HL-60/S4 (cell line): ENCODE measurements at regions not wholly inside any gene's neighbourhood (a gene's known extent, or its start where the extent isn't known, plus 50 kb on each side); places are given as distances from the start of the nearest gene placed in this dataset.

Experiments used
- in situ Hi-C: fragments of 300-500 bp; cut with MboI; formaldehyde crosslinking; loops from 2 replicates; pipeline ENCODE4 v1.14.3; 2022; ENCODE audit warnings: low sequenced_read_pairs

DNA sequence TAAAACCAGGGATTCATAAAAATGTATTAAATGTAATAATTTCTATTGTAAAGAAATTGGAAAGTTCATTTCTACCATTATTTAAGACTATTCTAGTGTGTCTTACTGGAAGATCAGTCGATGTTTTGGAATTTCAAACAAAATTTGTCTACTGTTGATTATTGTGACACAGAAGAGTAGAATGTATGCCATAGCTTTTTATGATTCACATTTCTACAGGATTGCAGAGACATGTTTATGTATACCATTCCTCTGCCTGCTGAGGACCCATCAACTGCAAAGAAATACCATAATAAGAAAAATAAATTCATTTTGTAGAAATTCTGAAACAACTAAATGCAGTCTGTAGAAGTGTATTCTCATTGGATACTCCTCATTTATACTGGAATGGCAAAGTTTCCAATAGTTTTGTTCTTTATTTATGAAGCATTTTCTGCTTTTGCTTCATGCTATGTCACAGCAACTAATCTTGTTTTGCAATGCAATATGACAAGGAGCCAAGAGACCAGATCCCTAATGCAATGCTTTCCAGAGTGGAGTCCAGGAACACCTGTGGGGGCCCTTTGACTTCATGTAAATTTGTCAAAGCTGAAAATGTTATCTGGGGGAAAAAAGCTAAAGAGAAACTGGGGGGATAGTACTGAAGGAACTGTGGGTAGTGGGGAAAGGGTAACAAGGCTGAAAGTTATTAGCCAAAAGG, 172.9 kb upstream of the LRIG3 start:
- in situ Hi-C loops = no loop called here

DNA sequence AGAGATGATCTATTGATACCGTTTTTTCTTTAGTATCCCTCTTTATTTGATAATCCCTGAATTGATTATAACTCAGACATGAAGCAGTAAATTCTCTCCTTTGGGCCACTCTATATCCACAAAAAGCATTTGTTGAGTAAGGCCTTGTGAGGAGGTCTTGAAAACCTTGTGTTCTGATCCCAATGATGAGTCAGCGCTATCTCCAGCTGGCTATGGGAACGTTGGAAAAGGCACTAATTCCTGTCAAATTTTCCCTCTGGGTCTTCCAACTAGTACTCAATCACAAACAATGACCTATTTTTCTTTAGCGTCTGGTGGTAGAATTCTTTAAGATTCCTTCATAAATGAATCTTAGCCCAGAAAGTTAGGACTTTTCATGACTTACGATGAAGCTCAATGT, 168.4 kb upstream of the LRIG3 start:
- in situ Hi-C loops = no loop called here

DNA sequence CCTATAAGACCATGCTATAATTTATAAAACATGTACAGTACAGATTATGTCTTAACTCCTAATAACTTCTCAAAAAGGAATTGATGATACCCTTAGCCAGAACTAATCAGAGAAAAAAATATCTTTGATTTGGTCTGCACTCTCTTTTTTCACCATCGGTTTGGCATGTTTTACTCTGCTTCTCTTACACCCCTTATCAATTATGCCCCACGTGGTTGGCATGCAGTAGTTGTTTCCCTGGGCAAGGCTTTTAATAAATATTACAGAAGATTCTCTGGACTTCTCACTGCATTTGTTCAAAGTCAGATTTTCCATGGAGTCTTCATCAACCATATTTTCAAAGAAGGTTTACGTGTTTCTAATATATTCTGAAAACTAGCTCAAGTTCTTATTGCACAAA, 167.4 kb upstream of the LRIG3 start:
- in situ Hi-C loops = no loop called here

DNA sequence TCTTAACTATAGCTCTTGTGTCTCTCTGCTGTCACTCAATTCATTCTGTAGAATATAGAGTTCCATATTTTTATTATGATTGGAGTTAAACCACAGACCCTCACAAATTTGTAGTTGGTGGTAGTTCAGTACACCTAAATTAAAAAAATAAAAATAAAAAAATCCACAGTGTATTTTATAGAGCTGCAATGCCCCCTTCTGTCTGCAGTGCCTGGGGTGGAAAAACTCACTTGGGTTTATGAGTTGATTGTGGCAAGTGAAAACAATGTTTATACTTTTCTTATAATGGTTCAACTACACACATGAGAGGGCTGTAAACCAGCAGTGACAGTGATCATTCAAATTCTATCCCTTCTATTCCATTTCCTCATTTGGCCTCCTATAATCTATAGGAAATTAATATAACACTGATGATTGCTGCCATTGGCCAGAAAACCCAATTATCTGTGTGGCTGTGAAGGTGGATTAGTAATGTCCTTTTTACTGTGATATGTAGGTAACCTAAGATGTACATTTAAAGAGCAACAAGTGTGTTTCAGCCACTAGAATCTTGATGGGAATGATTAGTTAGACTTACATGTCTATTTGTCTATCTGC, 166.9 kb upstream of the LRIG3 start:
- in situ Hi-C loops = no loop called here

DNA sequence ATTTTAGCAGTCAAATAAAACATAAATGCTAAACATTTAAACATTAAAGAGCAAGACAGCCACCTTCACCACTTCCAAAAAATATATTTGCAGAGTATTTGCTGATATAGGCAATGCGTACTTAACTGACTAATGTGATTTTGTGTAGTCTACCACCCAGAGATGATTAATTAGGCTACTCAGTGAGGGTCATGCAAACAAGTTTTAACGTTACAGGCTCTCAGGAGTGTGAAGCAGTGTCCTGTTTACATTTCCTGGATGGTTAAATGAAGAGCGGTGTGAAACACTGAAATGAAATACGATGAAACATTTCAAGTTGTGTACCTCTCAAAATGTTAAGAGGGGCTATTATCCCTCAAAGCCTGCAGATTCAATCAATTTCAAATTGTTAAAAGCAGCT, 165.8 kb upstream of the LRIG3 start:
- in situ Hi-C loops = no loop called here

DNA sequence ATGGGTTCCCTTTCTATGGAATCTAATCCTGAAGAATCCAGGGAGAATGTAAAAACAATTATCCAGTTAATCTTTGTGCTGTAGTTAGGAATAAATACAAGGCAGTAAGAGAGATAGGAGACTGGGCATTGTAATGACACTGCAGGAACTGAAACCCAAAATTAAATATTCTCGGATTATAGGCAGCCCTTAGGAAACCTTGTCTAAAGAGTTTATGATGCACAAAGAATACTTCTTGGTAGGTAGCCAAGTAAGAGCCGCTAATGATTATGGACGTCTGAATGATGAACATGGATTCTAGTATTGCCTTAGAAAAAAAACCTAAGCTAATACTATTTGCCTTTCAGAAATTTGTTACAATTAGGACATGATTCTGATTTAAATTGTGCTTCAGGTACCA, 165.4 kb upstream of the LRIG3 start:
- in situ Hi-C loops = no loop called here

DNA sequence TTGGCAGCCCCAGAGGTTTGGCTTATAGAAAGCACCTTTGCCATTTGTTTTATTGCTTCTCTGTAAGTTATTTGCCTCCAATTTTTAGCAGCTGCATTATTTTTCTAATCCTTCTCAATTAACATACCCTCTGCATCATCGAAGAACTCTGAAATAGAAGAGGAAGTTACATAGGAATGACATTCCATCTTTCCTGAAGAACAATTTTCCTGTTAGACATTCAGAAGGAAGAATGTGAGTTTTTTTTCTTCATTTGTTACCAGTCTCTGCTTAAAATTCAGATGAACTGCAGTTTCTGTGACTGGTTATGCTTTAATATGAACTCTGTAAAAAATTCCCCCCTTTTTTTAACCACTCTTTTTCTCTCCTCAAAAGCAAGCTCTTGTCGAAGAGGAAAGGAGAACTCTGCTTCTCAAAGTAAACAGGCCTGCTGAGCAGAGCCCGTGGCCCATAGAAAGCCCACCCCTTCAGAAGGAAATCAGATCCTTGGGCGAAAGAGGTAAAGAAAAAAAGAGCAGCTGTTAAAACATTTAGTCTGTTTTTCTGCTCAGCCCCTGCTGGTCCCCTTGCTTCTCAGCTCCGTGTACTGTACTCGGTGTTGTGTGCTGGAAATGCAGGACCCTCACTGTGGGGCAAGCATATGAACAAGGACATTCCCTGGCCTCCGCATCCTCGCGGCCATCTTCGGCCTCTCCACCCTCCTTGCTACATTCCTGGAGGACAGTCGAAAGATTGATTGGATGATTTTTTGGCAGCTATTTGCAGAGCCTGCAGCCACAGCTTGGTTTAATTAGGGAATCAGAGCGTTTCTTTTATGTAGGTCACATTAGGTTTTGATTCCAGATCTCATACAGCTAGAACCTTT, 164.4 kb upstream of the LRIG3 start:
- in situ Hi-C loops = no loop called here

DNA sequence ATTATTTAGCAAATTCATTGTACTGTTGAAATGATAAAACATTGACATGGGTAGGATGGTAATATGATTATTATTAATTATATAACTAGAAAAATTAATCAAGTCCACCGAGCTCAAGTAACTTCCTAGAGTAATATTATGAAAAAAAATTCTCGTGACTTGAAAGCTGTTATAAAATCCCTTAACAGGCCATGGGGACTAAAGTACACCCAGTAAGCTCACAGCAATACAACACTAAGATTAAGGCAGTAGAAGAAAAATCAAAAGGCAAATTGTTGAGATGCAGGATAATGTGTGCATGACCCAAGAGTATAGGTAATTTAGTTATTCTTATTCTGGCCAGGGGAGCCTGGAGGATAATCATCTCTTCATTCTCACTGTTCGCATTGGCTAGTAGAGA, 162.6 kb upstream of the LRIG3 start:
- in situ Hi-C loops = no loop called here

DNA sequence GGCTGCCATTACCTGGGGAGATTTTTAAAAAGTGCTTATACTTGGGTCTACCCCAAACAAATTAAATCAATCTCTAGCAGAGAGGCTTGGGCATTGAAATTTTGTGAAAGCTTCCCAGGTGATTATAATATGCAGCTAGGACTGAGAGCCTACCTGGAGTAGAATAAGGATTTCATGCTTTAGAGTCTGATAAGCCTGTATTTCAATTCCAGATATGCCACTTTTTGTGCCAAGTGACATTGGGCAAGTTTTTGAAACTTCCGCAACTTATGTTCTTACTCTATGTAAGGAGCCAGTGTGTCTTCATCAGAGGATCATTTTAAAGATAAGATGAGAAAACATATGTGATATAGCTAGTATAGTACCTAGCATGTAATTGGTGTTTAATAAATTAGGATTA, 159.8 kb upstream of the LRIG3 start:
- in situ Hi-C loops = no loop called here

DNA sequence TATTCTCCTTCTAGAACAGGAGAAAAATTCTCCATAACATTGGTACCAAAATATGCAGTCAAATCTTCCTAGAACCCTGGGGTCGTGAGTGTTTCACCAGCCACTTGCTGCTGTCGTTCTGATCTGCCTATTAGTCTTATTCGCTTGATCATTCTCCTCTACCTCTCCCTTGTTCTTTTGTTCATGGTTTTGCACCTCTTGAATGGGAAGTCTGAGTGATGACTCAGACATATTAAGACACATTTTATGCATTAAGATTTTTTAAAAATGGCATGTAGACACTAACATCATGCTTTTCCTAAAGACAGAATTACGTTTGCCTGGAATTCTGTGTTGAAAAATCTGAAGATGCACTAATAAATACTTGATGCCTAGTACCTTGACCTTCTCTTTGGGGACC, 159.2 kb upstream of the LRIG3 start:
- in situ Hi-C loops = no loop called here

DNA sequence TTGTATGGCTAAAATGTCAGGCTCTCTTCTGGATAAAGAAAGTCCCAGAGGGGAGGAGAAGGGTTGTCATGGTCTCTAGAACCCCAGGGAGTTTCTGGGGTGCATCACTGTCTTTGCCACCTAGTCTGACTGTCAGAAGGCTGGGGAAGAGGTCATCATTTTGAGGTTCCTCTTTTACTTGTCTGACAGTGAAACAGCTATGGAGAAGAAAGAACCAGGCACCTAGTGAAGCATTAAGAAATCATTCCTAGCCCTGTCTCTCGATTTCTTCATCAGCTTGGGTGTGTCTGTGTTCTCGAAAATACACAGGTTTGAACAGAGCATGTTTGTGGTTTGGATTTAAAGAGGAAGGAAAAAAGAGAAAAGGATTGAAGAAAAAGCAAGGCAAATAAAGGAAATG, 158.7 kb upstream of the LRIG3 start:
- in situ Hi-C loops = no loop called here

DNA sequence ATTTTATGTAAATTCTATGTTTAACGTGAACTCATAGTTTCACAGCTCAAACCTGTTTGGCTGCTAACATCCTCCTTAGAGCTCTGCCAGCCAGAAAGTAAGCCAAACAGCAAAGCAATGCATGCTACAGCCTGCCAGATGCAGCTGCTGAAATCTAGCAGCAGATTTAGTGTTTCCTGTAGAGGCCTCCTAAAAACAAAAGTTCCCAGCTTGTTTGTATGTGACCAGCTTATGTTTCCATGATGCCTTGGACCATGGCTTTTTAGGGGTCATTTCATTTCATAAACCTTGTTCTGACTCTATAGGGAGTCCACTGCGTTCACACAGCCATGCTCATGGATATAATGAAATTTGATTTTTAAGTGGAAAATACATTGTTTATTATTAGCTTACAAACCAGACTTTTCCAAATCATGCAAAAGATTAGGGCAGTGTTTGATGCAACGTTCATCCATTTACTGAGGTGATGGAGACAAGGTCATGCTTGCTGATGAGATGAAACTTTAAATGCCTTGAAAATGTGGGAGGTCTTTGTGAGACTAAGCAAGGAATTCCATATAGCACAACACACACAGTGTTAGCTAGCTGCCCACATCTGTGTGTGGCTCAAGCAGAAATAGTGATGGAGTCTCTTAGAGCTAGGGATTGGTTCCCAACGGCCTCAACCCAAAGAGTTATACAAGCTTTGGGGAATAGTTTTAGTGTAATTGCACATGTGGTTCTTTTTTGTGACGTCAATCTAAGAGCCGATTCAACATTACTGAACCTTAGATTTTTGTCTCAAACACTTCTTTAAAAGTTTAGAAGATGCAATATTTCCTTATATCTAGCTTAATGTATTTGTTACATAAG, 157.5 kb upstream of the LRIG3 start:
- in situ Hi-C loops = no loop called here

DNA sequence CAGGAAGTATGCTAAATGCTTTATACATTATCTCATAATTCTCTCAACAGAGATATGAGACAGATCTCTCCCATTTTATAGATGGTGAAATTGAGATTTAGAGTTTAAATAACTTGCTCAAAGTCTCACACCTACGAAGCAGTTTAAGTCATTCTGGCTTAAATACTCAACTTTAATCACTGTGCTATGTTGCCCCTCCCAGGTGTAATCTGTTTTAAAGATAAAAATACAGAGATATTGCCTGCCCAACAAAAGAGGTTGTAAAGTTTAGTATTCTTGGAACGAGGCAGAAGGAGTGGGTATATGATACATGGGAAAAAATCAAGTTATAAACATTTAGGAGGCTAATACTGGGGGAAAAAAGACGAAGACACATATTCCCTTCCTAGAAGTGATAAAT, 156.8 kb upstream of the LRIG3 start:
- in situ Hi-C loops = no loop called here

DNA sequence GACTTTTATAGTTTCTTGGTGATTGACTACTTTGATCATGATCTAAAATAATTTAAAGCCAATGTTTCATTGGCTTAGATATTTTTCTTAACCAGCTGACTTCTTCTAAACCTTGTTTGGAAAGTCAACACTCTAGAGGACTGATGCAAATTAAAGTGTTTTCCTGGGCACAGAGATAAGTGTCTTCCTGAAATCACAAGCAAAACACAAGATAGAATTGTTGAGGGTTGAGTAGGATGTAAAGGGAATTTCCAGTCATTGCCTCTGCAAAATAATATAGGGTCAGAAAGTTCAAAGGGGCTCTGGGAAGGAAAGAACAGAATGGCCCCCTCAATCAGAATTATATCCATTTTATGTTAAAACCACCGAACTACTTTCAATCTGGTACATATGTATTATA, 156.3 kb upstream of the LRIG3 start:
- in situ Hi-C loops = no loop called here

DNA sequence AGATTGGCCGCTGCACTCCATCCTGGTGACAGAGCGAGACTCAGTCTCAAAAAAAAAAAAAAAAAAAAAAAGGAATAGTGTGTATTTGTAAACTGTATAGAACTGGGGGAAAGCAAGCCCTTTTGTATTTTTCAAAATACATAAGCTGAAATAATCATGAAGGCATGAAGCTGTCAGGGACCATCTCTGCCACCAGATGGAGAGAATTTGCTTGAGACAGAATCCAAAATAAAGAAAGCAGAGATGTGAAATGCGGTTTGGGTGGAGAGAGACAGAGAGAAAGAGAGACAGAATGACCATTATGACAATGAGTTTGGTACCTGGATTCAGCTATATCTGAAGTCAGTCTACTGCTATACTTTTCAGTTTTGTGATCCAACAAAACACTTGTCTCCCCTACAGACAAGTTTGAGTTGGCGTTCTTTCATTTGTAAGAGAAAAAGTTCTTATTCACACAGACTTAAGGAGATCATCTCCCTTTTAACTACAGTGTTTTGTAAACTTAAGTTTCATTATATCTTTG, 155.7 kb upstream of the LRIG3 start:
- in situ Hi-C loops = no loop called here

DNA sequence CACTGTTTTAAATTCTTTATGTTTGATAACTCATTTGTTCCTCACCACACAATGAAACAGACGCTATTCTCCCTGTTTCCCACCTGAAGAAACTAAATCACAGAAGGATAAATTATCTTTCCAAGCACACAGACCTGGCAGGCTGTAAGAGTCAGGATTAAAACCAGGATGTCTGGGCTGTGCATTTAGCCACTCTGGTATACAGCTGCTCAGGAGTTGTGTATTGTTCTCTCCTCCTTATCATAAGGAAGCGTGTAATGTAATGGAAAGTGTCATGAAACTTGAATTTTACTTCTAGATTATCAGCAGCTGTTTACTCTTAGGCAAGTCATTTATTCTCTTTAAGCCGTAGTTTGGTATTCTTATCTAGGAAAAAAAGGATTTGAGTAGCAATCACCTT, 154.8 kb upstream of the LRIG3 start:
- in situ Hi-C loops = no loop called here

DNA sequence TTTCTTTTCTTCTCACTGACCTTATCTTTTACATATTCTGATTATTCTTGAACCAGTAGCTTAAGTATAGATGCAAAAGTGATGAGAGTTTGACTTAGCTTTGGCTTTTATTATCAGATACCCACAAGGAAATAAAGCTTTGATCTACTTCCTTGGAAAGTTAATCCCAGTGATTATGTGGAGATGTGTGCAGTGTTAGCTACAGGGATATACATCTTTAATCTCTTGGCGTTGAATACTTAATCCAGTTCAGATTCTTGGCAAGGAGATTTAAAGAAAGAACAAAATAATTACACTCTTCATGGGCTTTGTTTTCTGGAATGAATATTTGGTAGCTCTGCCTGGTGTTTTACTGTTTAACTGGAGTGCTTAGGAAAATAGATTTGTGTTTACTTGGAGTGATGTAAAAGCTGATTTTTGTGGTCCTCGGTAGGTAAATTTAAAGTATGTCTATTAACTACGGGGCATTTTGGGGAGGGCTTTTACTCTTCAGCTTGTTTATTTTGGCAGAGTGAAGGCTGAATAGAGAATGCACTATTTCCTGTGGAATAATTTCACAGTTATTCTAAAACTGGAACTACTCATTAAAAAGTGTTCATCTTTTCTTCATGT, 150.1 kb upstream of the LRIG3 start:
- in situ Hi-C loops = no loop called here

DNA sequence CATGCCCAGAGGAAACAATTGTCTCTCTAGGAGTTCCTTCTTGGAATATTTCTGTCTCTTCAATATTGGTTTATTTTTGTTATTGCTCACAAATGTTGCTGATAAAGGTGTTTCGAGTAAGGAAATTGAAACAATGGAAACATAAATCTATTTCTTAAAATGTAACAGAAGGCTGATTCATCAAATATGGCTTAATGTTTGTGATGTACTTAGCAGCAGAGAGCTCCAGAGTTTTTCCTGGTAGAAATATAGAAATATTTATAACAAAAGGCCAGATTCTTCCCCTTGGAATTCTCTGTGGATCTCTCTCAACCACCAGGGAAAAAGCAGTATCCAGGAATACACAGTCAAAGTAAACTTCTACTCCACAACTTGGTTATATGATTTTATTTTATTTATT, 149.2 kb upstream of the LRIG3 start:
- in situ Hi-C loops = no loop called here

DNA sequence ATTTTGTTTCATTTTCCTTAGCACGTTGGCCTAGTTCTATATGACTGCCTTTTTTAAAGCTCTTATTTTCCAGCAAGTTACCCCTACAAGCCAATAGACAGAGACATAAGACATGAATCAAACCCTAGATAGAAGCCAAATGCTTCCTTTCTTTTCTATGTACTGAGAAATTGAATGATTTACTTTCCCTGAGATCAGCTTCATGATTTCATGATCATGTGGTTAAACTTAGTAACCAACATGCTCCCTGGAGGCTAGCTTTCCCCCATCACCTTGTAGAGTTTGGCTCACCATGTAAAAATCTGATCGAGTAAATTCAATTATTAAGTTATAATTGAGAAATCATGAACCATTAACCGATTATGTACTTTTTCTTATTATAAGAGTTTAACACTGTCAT, 148.1 kb upstream of the LRIG3 start:
- in situ Hi-C loops = no loop called here

DNA sequence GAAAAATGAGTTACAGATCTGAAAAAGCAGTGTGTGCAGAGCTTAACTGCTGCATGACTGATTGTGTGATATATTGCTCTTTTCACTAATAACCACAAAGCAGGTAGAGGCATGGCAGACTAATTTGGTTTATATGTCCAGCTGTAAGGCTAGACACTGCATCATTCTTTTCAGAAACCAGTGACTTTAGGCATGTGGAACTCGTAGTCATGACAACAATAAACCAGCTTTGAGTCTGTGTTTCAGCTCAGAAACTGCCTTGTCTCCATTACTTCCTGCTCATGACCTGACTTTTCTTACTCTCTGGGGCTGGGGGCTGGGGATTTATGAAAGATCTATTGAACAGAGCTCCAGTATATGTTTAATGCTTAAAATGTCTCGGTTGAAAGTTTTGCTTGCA, 146.8 kb upstream of the LRIG3 start:
- in situ Hi-C loops = no loop called here

DNA sequence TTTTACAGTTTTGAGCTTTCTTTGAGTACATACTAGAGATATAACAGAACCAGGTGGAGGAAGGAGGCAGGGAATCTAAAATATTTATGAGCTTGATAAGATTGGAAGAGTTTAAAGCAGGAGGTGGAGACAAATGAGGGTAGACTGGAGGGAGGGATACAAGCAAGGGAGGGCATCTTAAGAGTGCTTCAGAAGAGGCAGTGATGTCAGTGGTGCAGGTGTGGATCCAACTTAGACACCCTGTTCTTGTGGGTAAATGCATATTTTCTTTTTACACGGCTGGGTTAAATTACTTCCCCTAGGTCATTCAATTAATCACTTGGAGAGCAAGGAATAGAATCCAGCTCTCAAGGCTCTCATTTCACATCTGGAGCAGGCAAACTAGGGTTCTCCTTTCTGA, 146.1 kb upstream of the LRIG3 start:
- in situ Hi-C loops = no loop called here
